22Rv1 (cell line): ENCODE measurements at regions not wholly inside any gene's neighbourhood (a gene's known extent, or its start where the extent isn't known, plus 50 kb on each side); places are given as distances from the start of the nearest gene placed in this dataset.

Source experiments
- H3K27ac ChIP-seq: fragments of 450-650 bp; 2 replicates; pipeline ENCODE4 v1.5.1; 2017
- CTCF ChIP-seq: fragments of 450-650 bp; IDR thresholded peaks from 2 replicates; pipeline ENCODE4 v1.5.1; 2017; ENCODE audit warnings: mild to moderate bottlenecking
- ZFX ChIP-seq: fragments of 450-650 bp; IDR thresholded peaks from 2 replicates; pipeline ENCODE4 v1.6.1; 2017; ENCODE audit warnings: antibody characterized with exemption, borderline replicate concordance

- TF ChIP-seq CTCF (no peak), ZFX (no peak)
- no peak overlapping the region for H3K27ac ChIP-seq
Measured at GRCh38 chr16:64287655-64288528, 834.0 kb downstream of the CDH11 start.

- TF ChIP-seq ZFX (no peak), CTCF (no peak)
- no peak overlapping the region for H3K27ac ChIP-seq
Measured at GRCh38 chr16:64282181-64282580, 839.7 kb downstream of the CDH11 start.

GRCh38 chr16:64280317-64280716, 841.5 kb downstream of the CDH11 start:
- no peak overlapping the region for H3K27ac ChIP-seq

GRCh38 chr16:64278196-64278595, 843.7 kb downstream of the CDH11 start:
- H3K27ac ChIP-seq: no peak overlapping the region
- TF ChIP-seq CTCF (no peak), ZFX (no peak)

More at GRCh38 chr16:64280317-64280716, 841.5 kb downstream of the CDH11 start:
- TF ChIP-seq ZFX (no peak), CTCF (no peak)

GRCh38 chr16:64276646-64277045, 845.2 kb downstream of the CDH11 start:
- TF ChIP-seq CTCF (no peak), ZFX (no peak)
- H3K27ac ChIP-seq: no peak overlapping the region

- H3K27ac ChIP-seq: no peak overlapping the region
- TF ChIP-seq CTCF: no peak
- no peak for TF ChIP-seq ZFX
Measured at GRCh38 chr16:64272028-64272427, 849.8 kb downstream of the CDH11 start.

GRCh38 chr16:64269756-64270155, 852.1 kb downstream of the CDH11 start:
- TF ChIP-seq CTCF: no peak
- TF ChIP-seq ZFX: no peak
- H3K27ac ChIP-seq: no peak overlapping the region
